ENCODE measurements at regions not wholly inside any gene's neighbourhood (a gene's known extent, or its start where the extent isn't known, plus 50 kb on each side); places are given as distances from the start of the nearest gene placed in this dataset.

- TF ChIP-seq CTCF (IDR thresholded peaks at IDR 0.05) (no peak), MAX (IDR thresholded peaks at IDR 0.05) (no peak), REST (IDR thresholded peaks at IDR 0.05) (no peak), SMC3 (IDR thresholded peaks at IDR 0.05) (no peak), RAD21 (conservative IDR thresholded peaks at IDR 0.05 in 1 of 2, IDR thresholded peaks at IDR 0.05 in 1 of 2) (no peak)
These were observed 66.9 kb downstream of the SPATA31C2 start for GRCh38 chr9:88071331-88071730.

Measured in A549 (cell line).